H1 (cell line): ENCODE measurements at regions not wholly inside any gene's neighbourhood (a gene's known extent, or its start where the extent isn't known, plus 50 kb on each side); places are given as distances from the start of the nearest gene placed in this dataset.

Source experiments
- CTCF ChIA-PET: fragments of 300-600 bp; sonication (Branson Sonifier 250); formaldehyde crosslinking; loops from one replicate; lab custom pipeline; 2021; ENCODE audit not compliant: partially characterized antibody; lab: Charles Lee
- POLR2A ChIA-PET: fragments of 300-600 bp; sonication (Branson Sonifier 250); formaldehyde crosslinking; loops from one replicate; lab custom pipeline; 2021; ENCODE audit warnings: inconsistent platforms; ENCODE audit not compliant: partially characterized antibody; lab: Charles Lee
- DNase-seq, 2 experiments: peaks; one replicate each; pipeline versions ENCODE4 v3.0.0 to v3.0.0-alpha.2; 2010 to 2022; ENCODE audit warnings: low spot score in 2 of 2, low read depth in 1 of 2, mixed read lengths in 1 of 2
- FAIRE-seq: peaks from 2 replicates; lab custom pipeline; 2011; peaks lifted over from hg19 to GRCh38; lab: Jason Lieb, UNC
- H2AFZ ChIP-seq: 2 replicates; pipeline ENCODE4 v1.8.1; 2012; ENCODE audit warnings: low read length, inconsistent platforms
- H2AK5ac ChIP-seq: 2 replicates; pipeline ENCODE4 v1.6.1; 2013; ENCODE audit warnings: low read depth, low read length
- H2BK120ac ChIP-seq: replicated peaks from 2 replicates; pipeline ENCODE3; 2013; ENCODE audit warnings: low read depth, low read length, inconsistent platforms
- H2BK12ac ChIP-seq: 2 replicates; pipeline ENCODE4 v1.6.1; 2013; ENCODE audit warnings: low read depth, low read length
- H2BK15ac ChIP-seq: 2 replicates; pipeline ENCODE4 v1.6.1; 2013; ENCODE audit warnings: low read length
- H2BK20ac ChIP-seq: 2 replicates; pipeline ENCODE4 v1.6.1; 2013; ENCODE audit warnings: low read length
- H2BK5ac ChIP-seq: 2 replicates; pipeline ENCODE4 v1.6.1; 2013; ENCODE audit warnings: low read depth, low read length
- H3K14ac ChIP-seq: 2 replicates; pipeline ENCODE4 v1.6.1; 2013; ENCODE audit warnings: inconsistent platforms; ENCODE audit not compliant: insufficient read length
- H3K18ac ChIP-seq: 2 replicates; pipeline ENCODE4 v1.6.1; 2013; ENCODE audit warnings: low read length; ENCODE audit errors: extremely low read depth
- H3K23ac ChIP-seq: 2 replicates; pipeline ENCODE4 v1.6.1; 2013; ENCODE audit warnings: inconsistent platforms; ENCODE audit not compliant: insufficient read length
- H3K23me2 ChIP-seq: 2 replicates; pipeline ENCODE4 v1.6.1; 2013; ENCODE audit warnings: low read depth, low read length
- H3K27ac ChIP-seq: 2 replicates; pipeline ENCODE4 v1.6.1; 2011; ENCODE audit warnings: low read depth, low read length, inconsistent platforms
- H3K27me3 ChIP-seq, 4 experiments: replicated peaks in 1 of 4; 1 replicate in 1 of 4; 2 replicates in 3 of 4; pipeline versions ENCODE4 v1.6.1 to v1.8.1; 2011 to 2013; ENCODE audit warnings: low read length in 3 of 4, mild to moderate bottlenecking in 3 of 4, inconsistent platforms in 2 of 4, mixed read lengths in 2 of 4, moderate library complexity in 1 of 4; ENCODE audit not compliant: control insufficient read depth in 3 of 4, insufficient read depth in 3 of 4; ENCODE audit errors: extremely low read depth in 1 of 4
- H3K36me3 ChIP-seq, 4 experiments: 2 replicates each; pipeline versions ENCODE4 v1.6.1 to v1.8.1; 2011 to 2013; ENCODE audit warnings: mild to moderate bottlenecking in 4 of 4, low read length in 3 of 4, moderate library complexity in 2 of 4, control low read depth in 1 of 4, inconsistent platforms in 1 of 4; ENCODE audit not compliant: insufficient read depth in 4 of 4, control insufficient read depth in 2 of 4
- H3K4ac ChIP-seq: replicated peaks from 2 replicates; pipeline ENCODE3; 2013; ENCODE audit warnings: low read length, low read depth, mixed read lengths, inconsistent platforms; ENCODE audit not compliant: insufficient read length
- H3K4me1 ChIP-seq, 4 experiments: replicated peaks in 1 of 4; 1 replicate in 1 of 4; 2 replicates in 3 of 4; pipeline versions ENCODE4 v1.6.1 to v1.8.1; 2011 to 2013; ENCODE audit warnings: low read length in 3 of 4, inconsistent platforms in 2 of 4, mixed read lengths in 1 of 4; ENCODE audit not compliant: insufficient read depth in 4 of 4, control insufficient read depth in 3 of 4
- H3K4me2 ChIP-seq, 2 experiments: 2 replicates each; pipeline versions ENCODE4 v1.6.1 to v1.8.1; 2011 to 2013; ENCODE audit warnings: low read depth in 2 of 2, low read length in 2 of 2, control low read depth in 1 of 2, inconsistent platforms in 1 of 2, mild to moderate bottlenecking in 1 of 2; ENCODE audit not compliant: insufficient read depth in 1 of 2
- H3K4me3 ChIP-seq, 4 experiments: fragments of 200-600, 300-600 bp in 1 of 4; sonication (generic), shearing (Covaris generic), sonication (Bioruptor Twin) in 1 of 4; 2 replicates each; pipeline versions ENCODE4 v1.5.1 to v1.8.1; 2011 to 2016; ENCODE audit warnings: low read length in 4 of 4, low read depth in 3 of 4, control low read depth in 2 of 4, inconsistent platforms in 2 of 4, mild to moderate bottlenecking in 2 of 4, mixed read lengths in 1 of 4, moderate library complexity in 1 of 4; ENCODE audit not compliant: insufficient read depth in 2 of 4; ENCODE audit errors: extremely low read depth in 1 of 4
- H3K56ac ChIP-seq: replicated peaks from 2 replicates; pipeline ENCODE3; 2013; ENCODE audit warnings: low read depth, mild to moderate bottlenecking, mixed read lengths, low read length, inconsistent platforms; ENCODE audit not compliant: insufficient read length
- H3K79me1 ChIP-seq: 2 replicates; pipeline ENCODE4 v1.6.1; 2013; ENCODE audit warnings: low read depth, low read length, control low read depth
- H3K79me2 ChIP-seq, 2 experiments: 2 replicates each; pipeline versions ENCODE4 v1.6.1 to v1.8.1; 2012 to 2013; ENCODE audit warnings: low read length in 2 of 2, mild to moderate bottlenecking in 2 of 2, inconsistent platforms in 1 of 2; ENCODE audit not compliant: insufficient read depth in 2 of 2, control insufficient read depth in 1 of 2
- H3K9ac ChIP-seq, 4 experiments: replicated peaks in 1 of 4; 1 replicate in 1 of 4; 2 replicates in 3 of 4; pipeline versions ENCODE4 v1.6.1 to v1.8.1; 2011 to 2013; ENCODE audit warnings: low read depth in 3 of 4, low read length in 3 of 4, control low read depth in 2 of 4, mild to moderate bottlenecking in 2 of 4, moderate library complexity in 2 of 4, inconsistent platforms in 1 of 4; ENCODE audit errors: extremely low read depth in 1 of 4
- H3K9me3 ChIP-seq, 2 experiments: 2 replicates each; pipeline versions ENCODE4 v1.6.1 to v1.8.1; 2012 to 2013; ENCODE audit warnings: mild to moderate bottlenecking in 2 of 2, moderate library complexity in 2 of 2, control low read depth in 1 of 2, inconsistent platforms in 1 of 2, low read depth in 1 of 2, low read length in 1 of 2, mixed read lengths in 1 of 2; ENCODE audit not compliant: insufficient read depth in 2 of 2
- H4K20me1 ChIP-seq, 2 experiments: replicated peaks in 1 of 2; 2 replicates each; pipeline versions ENCODE3 to v1.8.1; 2011 to 2013; ENCODE audit warnings: inconsistent platforms in 2 of 2, low read length in 2 of 2, mild to moderate bottlenecking in 1 of 2; ENCODE audit not compliant: insufficient read depth in 2 of 2, control insufficient read depth in 1 of 2
- H4K5ac ChIP-seq: 2 replicates; pipeline ENCODE4 v1.6.1; 2013; ENCODE audit warnings: low read length, low read depth, mixed read lengths, inconsistent platforms; ENCODE audit not compliant: insufficient read length
- H4K8ac ChIP-seq: 2 replicates; pipeline ENCODE4 v1.8.0; 2013; ENCODE audit warnings: mild to moderate bottlenecking, moderate library complexity, low read length, inconsistent platforms; ENCODE audit not compliant: insufficient read depth; ENCODE audit errors: extremely low read depth
- H4K91ac ChIP-seq: replicated peaks from 2 replicates; pipeline ENCODE3; 2013; ENCODE audit warnings: low read length, mixed read lengths, inconsistent platforms; ENCODE audit not compliant: insufficient read length
- BACH1 ChIP-seq: IDR thresholded peaks from 2 replicates; pipeline ENCODE4 v1.6.1; 2012; ENCODE audit warnings: low read length, improper control_type of control experiment
- BCL11A ChIP-seq, 2 experiments: IDR thresholded peaks; one replicate each; pipeline ENCODE4 v1.6.1; 2011; ENCODE audit warnings: low read depth in 2 of 2, low read length in 2 of 2, mild to moderate bottlenecking in 2 of 2
- CHD2 ChIP-seq: IDR thresholded peaks from 2 replicates; pipeline ENCODE4 v1.6.1; 2012; ENCODE audit warnings: low read length, improper control_type of control experiment
- MAFK ChIP-seq: IDR thresholded peaks from 2 replicates; pipeline ENCODE4 v1.6.1; 2012; ENCODE audit warnings: low read depth, mild to moderate bottlenecking, improper control_type of control experiment, low read length
- SIN3A ChIP-seq, 2 experiments: IDR thresholded peaks in 1 of 2; conservative IDR thresholded peaks in 1 of 2; 2 replicates each; pipeline ENCODE4 v1.6.1; 2011 to 2012; ENCODE audit warnings: low read length in 2 of 2, improper control_type of control experiment in 1 of 2, low read depth in 1 of 2, mild to moderate bottlenecking in 1 of 2
- WGBS, 2 experiments: shearing (Covaris generic) in 1 of 2; methylation state at CpG; one replicate each; pipeline versions ENCODE4 v1.1.6 to v1.1.7; 2013 to 2015; ENCODE audit warnings: low lambda C conversion rate in 2 of 2, mixed read lengths in 2 of 2, inconsistent platforms in 1 of 2, low coverage in 1 of 2, missing lambda C conversion rate in 1 of 2; ENCODE audit not compliant: insufficient replicate concordance in 2 of 2, insufficient coverage in 1 of 2, insufficient read length in 1 of 2; ENCODE audit errors: extremely low coverage in 1 of 2, missing lambda C conversion rate in 1 of 2; 5-methylcytosine and 5-hydroxymethylcytosine counted together

GRCh38 chr11:8792710-8793109, 110.1 kb downstream of the RPL27A start:
- FAIRE-seq (no peak), DNase-seq (no peak)
- Histone ChIP-seq H2BK20ac (no peak overlapping the region), H2AK5ac (no peak overlapping the region), H3K79me1 (peaks cover 3% of the 10 kb centered on the region; the same call in 1 of the 2 replicates), H3K4ac (no peak overlapping the region), H3K9me3 (no peaks in the 10 kb centered on the region), H4K91ac (no peak overlapping the region), H3K14ac (no peak overlapping the region), H2BK5ac (no peak overlapping the region), H3K4me1 (peaks cover 0 to 4% (median 0%) of the 10 kb centered on the region in 4 experiments; a peak in 4 of 7 replicates), H3K4me3 (no peak overlapping the region), H3K9ac (no peak overlapping the region), H4K20me1 (no peaks in the 10 kb centered on the region), H3K27me3 (no peaks in the 10 kb centered on the region), H2BK12ac (no peak overlapping the region), H3K79me2 (no peaks in the 10 kb centered on the region), H3K27ac (no peak overlapping the region), H2BK15ac (no peak overlapping the region), H3K18ac (no peak overlapping the region), H4K5ac (no peak overlapping the region), H3K4me2 (no peak overlapping the region), H4K8ac (no peak overlapping the region), H3K23ac (no peak overlapping the region), H3K23me2 (no peaks in the 10 kb centered on the region), H3K56ac (no peak overlapping the region), H2BK120ac (no peak overlapping the region), H3K36me3 (no peaks in the 10 kb centered on the region)
- ChIA-PET POLR2A (interaction anchor here (1.1 to 2.6 kb wide), 2 partner anchors 18 to 109 kb away, joined by 3 to 6 read pairs; a partner anchor contains a TSS), CTCF (interaction anchor here (1.1 to 1.4 kb wide), 2 partner anchors 18 to 20 kb away, joined by 3 read pairs; no protein-coding TSS in a partner anchor)
- WGBS, 2 experiments, result 86% methylated on average over 3 of the region's 3 CpGs; no CpG with 5 or more reads in 1 of the 2 experiments
- TF ChIP-seq BCL11A (IDR thresholded peaks at IDR 0.05; ENCODE audit: low read depth in 2 of 2, low read length in 2 of 2), result no peak
- TF ChIP-seq CHD2, result no peak
- no peak for TF ChIP-seq BACH1
- no peak for TF ChIP-seq SIN3A (conservative IDR thresholded peaks at IDR 0.05 in 1 of 2, IDR thresholded peaks at IDR 0.05 in 1 of 2; ENCODE audit: low read depth in 1 of 2, low read length in 2 of 2)
- no peak for TF ChIP-seq MAFK
- TF ChIP-seq, all 59 proteins: peak for 0
- H2AFZ ChIP-seq, result no peak overlapping the region
